ENCODE measurements at regions not wholly inside any gene's neighbourhood (a gene's known extent, or its start where the extent isn't known, plus 50 kb on each side); places are given as distances from the start of the nearest gene placed in this dataset.

DNA sequence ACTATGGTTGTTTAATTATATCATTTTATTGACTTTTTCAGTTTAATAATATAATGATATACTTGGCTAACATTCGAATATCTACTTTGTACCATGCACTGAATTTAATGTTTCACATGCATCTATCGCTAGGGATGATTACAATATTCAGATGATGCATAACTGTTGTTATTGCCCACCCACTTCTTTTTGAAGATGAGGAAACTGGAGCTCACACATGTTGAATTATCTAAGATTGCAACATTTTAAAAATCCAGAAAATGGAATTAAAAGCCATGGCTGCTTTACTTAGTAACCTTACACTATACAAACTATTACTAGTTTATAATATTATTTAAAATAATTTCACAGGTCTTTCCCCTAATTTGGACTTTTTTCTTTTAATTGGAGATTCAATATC, 171.7 kb downstream of the TLR4 start:
- Mint-ChIP-seq H3K4me1 (peaks cover 0 to 3% of the 10 kb centered on the region in 2 experiments; a peak in 1 of 4 replicates), H3K4me3 (no peak overlapping the region), H3K36me3 (ENCODE audit: insufficient read depth in 1 of 3, low read depth in 3 of 3) (no peaks in the 10 kb centered on the region), H3K27ac (no peak overlapping the region), H3K9me3 (no peaks in the 10 kb centered on the region), H3K27me3 (ENCODE audit: low read depth) (no peaks in the 10 kb centered on the region)
- Histone ChIP-seq H3K79me1 (ENCODE audit: insufficient read depth, low read depth, low read length, poor library complexity, severe bottlenecking) (no peaks in the 10 kb centered on the region), H3K14ac (ENCODE audit: insufficient read depth, low read length) (no peak overlapping the region), H2BK120ac (ENCODE audit: low read depth, low read length, poor library complexity, severe bottlenecking) (no peak overlapping the region), H3K79me2 (ENCODE audit: insufficient read depth, low read length) (no peaks in the 10 kb centered on the region), H3K27ac (ENCODE audit: insufficient read length, low read depth, low read length) (no peak overlapping the region), H3K4me1 (ENCODE audit: insufficient read depth, low read length) (no peaks in the 10 kb centered on the region), H2BK20ac (ENCODE audit: low read depth, low read length, poor library complexity, severe bottlenecking) (no peak overlapping the region), H2AFZ (ENCODE audit: low read length) (no peak overlapping the region), H3K4me2 (ENCODE audit: insufficient read depth, insufficient read length, low read length) (no peak overlapping the region), H2BK12ac (ENCODE audit: insufficient read length, low read depth, low read length) (no peak overlapping the region), H3K56ac (ENCODE audit: insufficient read length, low read depth, low read length) (no peak overlapping the region), H4K20me1 (ENCODE audit: control insufficient read depth, insufficient read depth, insufficient read length) (no peaks in the 10 kb centered on the region), H3K9me3 (ENCODE audit: control insufficient read depth, low read depth, low read length) (no peaks in the 10 kb centered on the region), H3K18ac (ENCODE audit: insufficient read length, low read depth, low read length) (no peak overlapping the region), H4K91ac (ENCODE audit: insufficient read length, low read depth, low read length) (no peak overlapping the region), H3K23ac (ENCODE audit: insufficient read length, low read depth, low read length) (no peak overlapping the region), H2AK5ac (ENCODE audit: insufficient read length, low read length) (no peak overlapping the region), H4K5ac (ENCODE audit: insufficient read length, low read depth, low read length) (no peak overlapping the region), H3K4ac (ENCODE audit: low read depth, low read length) (no peak overlapping the region), H2BK5ac (ENCODE audit: insufficient read length, low read length) (no peak overlapping the region), H3K23me2 (ENCODE audit: insufficient read length, low read depth, low read length, poor library complexity, severe bottlenecking) (no peaks in the 10 kb centered on the region), H3K27me3 (ENCODE audit: insufficient read depth, low read length) (no peaks in the 10 kb centered on the region), H2BK15ac (ENCODE audit: low read depth, low read length) (no peak overlapping the region), H3K9ac (ENCODE audit: extremely low read depth, insufficient read length, low read length) (no peak overlapping the region), H3T11ph (ENCODE audit: low read length) (no peak overlapping the region), H4K8ac (replicated peaks; ENCODE audit: insufficient read length, low read depth, low read length) (no peak overlapping the region)
- WGBS (ENCODE audit: extremely low coverage, insufficient read length, low lambda C conversion rate), result no CpG with 5 or more reads among the region's 2 CpGs
- no peak for DNase-seq
- TF ChIP-seq, protein P1, sequence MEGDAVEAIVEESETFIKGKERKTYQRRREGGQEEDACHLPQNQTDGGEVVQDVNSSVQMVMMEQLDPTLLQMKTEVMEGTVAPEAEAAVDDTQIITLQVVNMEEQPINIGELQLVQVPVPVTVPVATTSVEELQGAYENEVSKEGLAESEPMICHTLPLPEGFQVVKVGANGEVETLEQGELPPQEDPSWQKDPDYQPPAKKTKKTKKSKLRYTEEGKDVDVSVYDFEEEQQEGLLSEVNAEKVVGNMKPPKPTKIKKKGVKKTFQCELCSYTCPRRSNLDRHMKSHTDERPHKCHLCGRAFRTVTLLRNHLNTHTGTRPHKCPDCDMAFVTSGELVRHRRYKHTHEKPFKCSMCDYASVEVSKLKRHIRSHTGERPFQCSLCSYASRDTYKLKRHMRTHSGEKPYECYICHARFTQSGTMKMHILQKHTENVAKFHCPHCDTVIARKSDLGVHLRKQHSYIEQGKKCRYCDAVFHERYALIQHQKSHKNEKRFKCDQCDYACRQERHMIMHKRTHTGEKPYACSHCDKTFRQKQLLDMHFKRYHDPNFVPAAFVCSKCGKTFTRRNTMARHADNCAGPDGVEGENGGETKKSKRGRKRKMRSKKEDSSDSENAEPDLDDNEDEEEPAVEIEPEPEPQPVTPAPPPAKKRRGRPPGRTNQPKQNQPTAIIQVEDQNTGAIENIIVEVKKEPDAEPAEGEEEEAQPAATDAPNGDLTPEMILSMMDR (conservative IDR thresholded peaks at IDR 0.05), result no peak

Data from H9 (cell line).